ENCODE measurements at regions not wholly inside any gene's neighbourhood (a gene's known extent, or its start where the extent isn't known, plus 50 kb on each side); places are given as distances from the start of the nearest gene placed in this dataset.

DNA sequence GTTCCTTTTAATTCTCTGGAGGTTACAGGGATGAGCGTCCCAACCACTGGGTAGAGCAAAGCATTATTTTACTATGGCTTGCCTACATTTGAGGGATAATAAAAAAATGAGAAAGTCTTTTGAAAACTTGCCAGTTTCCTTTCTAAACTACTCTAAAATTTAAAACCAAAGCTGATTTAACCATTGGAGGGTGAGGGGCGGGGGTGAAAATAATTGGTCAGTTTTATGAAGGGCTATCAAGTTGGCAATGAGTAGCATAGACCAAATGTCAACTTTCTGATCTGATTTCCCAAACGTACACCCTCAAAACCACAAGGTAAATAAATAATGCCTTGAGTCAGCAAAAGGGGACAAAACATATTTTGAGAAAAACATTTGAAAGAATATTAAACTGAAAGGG lies 85.7 kb upstream of the STK17B start:
- Histone ChIP-seq H3K9me3 (ENCODE audit: control insufficient read depth in 1 of 2, insufficient read depth in 1 of 2, low read depth in 1 of 2, low read length in 2 of 2) (no peaks in the 10 kb centered on the region), H3K36me3 (ENCODE audit: control insufficient read depth in 1 of 2, insufficient read depth in 2 of 2, low read length in 2 of 2) (no peaks in the 10 kb centered on the region), H3K27me3 (ENCODE audit: insufficient read depth, low read length) (no peaks in the 10 kb centered on the region), H3K4me2 (ENCODE audit: low read length) (no peak overlapping the region), H3K9ac (ENCODE audit: low read length) (no peak overlapping the region), H3K4me1 (ENCODE audit: control insufficient read depth in 1 of 2, insufficient read depth in 2 of 2, low read length in 2 of 2) (no peaks in the 10 kb centered on the region), H3K27ac (ENCODE audit: low read depth, low read length) (no peak overlapping the region), H2AFZ (ENCODE audit: low read depth, low read length, poor library complexity, severe bottlenecking) (no peak overlapping the region), H3K79me2 (ENCODE audit: insufficient read depth, low read length) (no peaks in the 10 kb centered on the region), H3K9me2 (ENCODE audit: insufficient read depth) (no peaks in the 10 kb centered on the region), H4K20me1 (ENCODE audit: insufficient read depth) (no peaks in the 10 kb centered on the region), H3K4me3 (replicated peaks in 1 of 2; ENCODE audit: low read depth in 1 of 2, low read length in 2 of 2) (no peak overlapping the region)
- TF ChIP-seq EZH2 (IDR thresholded peaks at IDR 0.05) (no peak), POLR2AphosphoS5 (IDR thresholded peaks at IDR 0.05; ENCODE audit: low read depth, low read length) (no peak), SIN3A (IDR thresholded peaks at IDR 0.05; ENCODE audit: low read depth) (no peak)
- DNase-seq (ENCODE audit: low read depth, low spot score) = no peak
- intact Hi-C loops (cut with micrococcal nuclease) = no loop called here
- RAD21 ChIA-PET (ENCODE audit: low non-redundant PET in 1 of 2, low total read pairs in 2 of 2, uncharacterized antibody in 2 of 2, unreplicated experiment in 2 of 2) = no interaction called here
- POLR2A ChIA-PET = no interaction called here
- BruUV-seq (replicated peaks) = no TSS peak
- no peak for ATAC-seq
- CTCF ChIA-PET = no interaction called here

DNA sequence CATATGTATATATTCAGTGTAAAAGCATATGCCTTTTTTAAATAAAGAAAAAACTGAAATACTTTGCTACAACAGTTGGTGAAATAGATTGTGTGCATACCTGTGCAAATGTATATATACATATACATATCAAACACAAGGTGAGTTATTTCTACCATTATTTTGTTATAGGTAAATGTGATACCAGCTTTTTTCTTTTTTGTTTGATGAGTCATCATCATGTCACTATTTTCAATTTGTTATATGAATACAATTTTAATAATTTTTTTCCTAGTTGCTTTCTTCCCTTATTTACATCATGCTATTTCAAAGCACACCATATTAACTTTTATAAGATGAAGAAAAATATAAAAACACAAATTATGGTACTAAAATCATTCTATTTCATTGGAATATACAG lies 87.0 kb upstream of the STK17B start:
- no peaks in the 10 kb centered on the region for H3K36me3 ChIP-seq (ENCODE audit: control insufficient read depth in 1 of 2, insufficient read depth in 2 of 2, low read length in 2 of 2)
- ChIA-PET CTCF (no interaction called here), RAD21 (ENCODE audit: low non-redundant PET in 1 of 2, low total read pairs in 2 of 2, uncharacterized antibody in 2 of 2, unreplicated experiment in 2 of 2) (no interaction called here), POLR2A (no interaction called here)
- H3K4me3 ChIP-seq (replicated peaks in 1 of 2; ENCODE audit: low read depth in 1 of 2, low read length in 2 of 2) = no peak overlapping the region
- no peak overlapping the region for H3K9ac ChIP-seq (ENCODE audit: low read length)
- no peak overlapping the region for H2AFZ ChIP-seq (ENCODE audit: low read depth, low read length, poor library complexity, severe bottlenecking)
- BruUV-seq (replicated peaks) = no TSS peak
- no peaks in the 10 kb centered on the region for H3K9me2 ChIP-seq (ENCODE audit: insufficient read depth)
- H4K20me1 ChIP-seq (ENCODE audit: insufficient read depth) = no peaks in the 10 kb centered on the region
- H3K4me2 ChIP-seq (ENCODE audit: low read length) = no peak overlapping the region
- no peak for DNase-seq (ENCODE audit: low read depth, low spot score)
- no peaks in the 10 kb centered on the region for H3K9me3 ChIP-seq (ENCODE audit: control insufficient read depth in 1 of 2, insufficient read depth in 1 of 2, low read depth in 1 of 2, low read length in 2 of 2)
- H3K27me3 ChIP-seq (ENCODE audit: insufficient read depth, low read length) = no peaks in the 10 kb centered on the region
- no peaks in the 10 kb centered on the region for H3K4me1 ChIP-seq (ENCODE audit: control insufficient read depth in 1 of 2, insufficient read depth in 2 of 2, low read length in 2 of 2)
- no peak for ATAC-seq
- no peak overlapping the region for H3K27ac ChIP-seq (ENCODE audit: low read depth, low read length)
- H3K79me2 ChIP-seq (ENCODE audit: insufficient read depth, low read length) = no peaks in the 10 kb centered on the region
- intact Hi-C loops (cut with micrococcal nuclease) = no loop called here
- TF ChIP-seq POLR2A (IDR thresholded peaks at IDR 0.05; ENCODE audit: borderline replicate concordance, extremely low read depth, insufficient read depth, insufficient read length) (no peak), TCF7L2 (IDR thresholded peaks at IDR 0.05; ENCODE audit: borderline replicate concordance, extremely low read depth, insufficient read depth, insufficient read length) (no peak), CEBPB (IDR thresholded peaks at IDR 0.05; ENCODE audit: low read depth) (no peak), YY1 (IDR thresholded peaks at IDR 0.05; ENCODE audit: extremely low read depth, insufficient replicate concordance, low read depth, low read length) (no peak), RAD21 (IDR thresholded peaks at IDR 0.05; ENCODE audit: low read depth) (no peak), ZBTB33 (IDR thresholded peaks at IDR 0.05; ENCODE audit: extremely low read depth, insufficient replicate concordance, low read length) (no peak), CBX3 (IDR thresholded peaks at IDR 0.05; ENCODE audit: low read depth) (no peak), EGR1 (IDR thresholded peaks at IDR 0.05; ENCODE audit: low read depth) (no peak), EZH2 (IDR thresholded peaks at IDR 0.05) (no peak), SIN3A (IDR thresholded peaks at IDR 0.05; ENCODE audit: low read depth) (no peak), FOSL1 (IDR thresholded peaks at IDR 0.05; ENCODE audit: low read depth) (no peak), JUND (IDR thresholded peaks at IDR 0.05) (no peak), SP1 (IDR thresholded peaks at IDR 0.05; ENCODE audit: low read depth) (no peak), EZH2phosphoT487 (IDR thresholded peaks at IDR 0.05; ENCODE audit: borderline replicate concordance) (no peak), ZNF274 (IDR thresholded peaks at IDR 0.05; ENCODE audit: low read depth, low read length) (no peak)
- TF ChIP-seq, protein P1, sequence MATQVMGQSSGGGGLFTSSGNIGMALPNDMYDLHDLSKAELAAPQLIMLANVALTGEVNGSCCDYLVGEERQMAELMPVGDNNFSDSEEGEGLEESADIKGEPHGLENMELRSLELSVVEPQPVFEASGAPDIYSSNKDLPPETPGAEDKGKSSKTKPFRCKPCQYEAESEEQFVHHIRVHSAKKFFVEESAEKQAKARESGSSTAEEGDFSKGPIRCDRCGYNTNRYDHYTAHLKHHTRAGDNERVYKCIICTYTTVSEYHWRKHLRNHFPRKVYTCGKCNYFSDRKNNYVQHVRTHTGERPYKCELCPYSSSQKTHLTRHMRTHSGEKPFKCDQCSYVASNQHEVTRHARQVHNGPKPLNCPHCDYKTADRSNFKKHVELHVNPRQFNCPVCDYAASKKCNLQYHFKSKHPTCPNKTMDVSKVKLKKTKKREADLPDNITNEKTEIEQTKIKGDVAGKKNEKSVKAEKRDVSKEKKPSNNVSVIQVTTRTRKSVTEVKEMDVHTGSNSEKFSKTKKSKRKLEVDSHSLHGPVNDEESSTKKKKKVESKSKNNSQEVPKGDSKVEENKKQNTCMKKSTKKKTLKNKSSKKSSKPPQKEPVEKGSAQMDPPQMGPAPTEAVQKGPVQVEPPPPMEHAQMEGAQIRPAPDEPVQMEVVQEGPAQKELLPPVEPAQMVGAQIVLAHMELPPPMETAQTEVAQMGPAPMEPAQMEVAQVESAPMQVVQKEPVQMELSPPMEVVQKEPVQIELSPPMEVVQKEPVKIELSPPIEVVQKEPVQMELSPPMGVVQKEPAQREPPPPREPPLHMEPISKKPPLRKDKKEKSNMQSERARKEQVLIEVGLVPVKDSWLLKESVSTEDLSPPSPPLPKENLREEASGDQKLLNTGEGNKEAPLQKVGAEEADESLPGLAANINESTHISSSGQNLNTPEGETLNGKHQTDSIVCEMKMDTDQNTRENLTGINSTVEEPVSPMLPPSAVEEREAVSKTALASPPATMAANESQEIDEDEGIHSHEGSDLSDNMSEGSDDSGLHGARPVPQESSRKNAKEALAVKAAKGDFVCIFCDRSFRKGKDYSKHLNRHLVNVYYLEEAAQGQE (IDR thresholded peaks at IDR 0.05; ENCODE audit: low read depth) = no peak
- TF ChIP-seq, protein P2, sequence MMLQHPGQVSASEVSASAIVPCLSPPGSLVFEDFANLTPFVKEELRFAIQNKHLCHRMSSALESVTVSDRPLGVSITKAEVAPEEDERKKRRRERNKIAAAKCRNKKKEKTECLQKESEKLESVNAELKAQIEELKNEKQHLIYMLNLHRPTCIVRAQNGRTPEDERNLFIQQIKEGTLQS (IDR thresholded peaks at IDR 0.05) = no peak

All from HCT116 (cell line).